ENCODE measurements at regions not wholly inside any gene's neighbourhood (a gene's known extent, or its start where the extent isn't known, plus 50 kb on each side); places are given as distances from the start of the nearest gene placed in this dataset.
A peak's percentile ranks its signal among the peaks of the same experiment; 100 is the strongest.

- no peak for DNase-seq (ENCODE audit: low spot score)
These were observed 1478.3 kb upstream of the CDH6 start for GRCh38 chr5:29715167-29715566.

DNA sequence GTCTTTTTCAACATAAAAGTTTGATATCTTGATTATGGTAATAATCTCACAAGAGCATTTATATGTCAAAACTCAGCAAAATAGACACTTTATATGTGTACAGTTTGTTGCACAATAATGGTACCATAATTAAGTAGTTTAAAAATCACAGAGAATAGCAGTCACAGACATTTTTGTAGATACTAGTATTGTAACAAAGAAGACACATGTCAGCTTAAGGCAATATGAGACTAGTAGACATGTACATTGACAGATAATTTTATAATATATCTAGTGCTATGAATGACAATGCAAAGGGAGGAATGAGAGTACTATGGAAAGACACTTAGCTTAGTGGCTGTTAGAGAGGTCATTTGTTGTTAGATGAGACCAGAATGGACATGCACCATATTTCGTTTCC, 1490.6 kb upstream of the CDH6 start:
- no peak for DNase-seq (ENCODE audit: low spot score)

DNA sequence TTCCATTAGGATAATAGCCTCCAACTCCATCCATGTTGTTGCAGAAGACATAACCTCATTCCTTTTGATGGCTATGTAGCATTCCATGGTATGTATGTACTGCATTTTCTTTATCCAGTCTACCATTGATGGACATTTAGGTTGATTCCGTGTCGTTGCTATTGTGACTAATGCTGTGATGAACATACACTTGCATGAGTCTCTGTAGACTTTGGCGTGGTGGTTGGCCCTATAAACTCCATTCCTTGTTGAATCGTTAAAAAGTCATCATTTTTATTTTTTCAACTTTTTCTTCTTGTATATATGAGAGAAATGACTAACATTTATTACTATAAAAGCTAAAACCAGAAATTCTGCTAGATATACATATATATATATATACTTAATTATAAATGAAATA, 1491.9 kb upstream of the CDH6 start:
- DNase-seq (ENCODE audit: low spot score): no peak

DNA sequence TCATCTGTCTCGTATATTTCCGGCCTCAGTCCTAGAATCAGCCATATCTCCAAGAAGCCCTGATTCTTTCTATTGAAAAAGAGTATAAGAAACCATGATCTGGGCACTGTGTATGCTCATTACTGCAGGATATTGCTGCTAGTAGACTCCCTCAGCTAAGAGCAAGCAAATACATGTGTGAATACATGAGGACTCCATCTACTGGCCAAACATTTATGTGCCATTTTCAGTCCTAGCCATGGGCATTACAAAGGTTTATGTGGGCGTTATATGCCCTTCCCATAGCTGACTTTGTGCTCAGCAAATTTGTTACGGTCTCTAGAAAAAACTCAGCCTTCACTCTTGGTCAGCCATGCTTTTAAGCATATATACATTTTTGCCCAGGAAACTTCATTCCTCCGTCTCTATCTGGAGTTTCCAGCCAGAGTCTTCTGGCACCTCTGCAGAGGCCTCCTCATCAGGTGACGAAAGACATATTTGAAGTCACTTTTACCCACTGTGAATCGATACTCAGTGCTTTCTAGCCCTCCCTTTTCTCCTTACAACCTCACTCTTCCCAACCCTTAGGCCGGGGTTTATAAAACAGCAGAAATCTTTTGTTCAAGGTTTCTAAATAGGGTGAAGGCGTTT, 1495.6 kb upstream of the CDH6 start:
- DNase-seq (ENCODE audit: low spot score): peak; percentile 24

GRCh38 chr5:29697278-29697677, 1496.2 kb upstream of the CDH6 start:
- no peak for DNase-seq (ENCODE audit: low spot score)

GRCh38 chr5:29672678-29673077, 1520.8 kb upstream of the CDH6 start:
- DNase-seq (ENCODE audit: low spot score): no peak

DNA sequence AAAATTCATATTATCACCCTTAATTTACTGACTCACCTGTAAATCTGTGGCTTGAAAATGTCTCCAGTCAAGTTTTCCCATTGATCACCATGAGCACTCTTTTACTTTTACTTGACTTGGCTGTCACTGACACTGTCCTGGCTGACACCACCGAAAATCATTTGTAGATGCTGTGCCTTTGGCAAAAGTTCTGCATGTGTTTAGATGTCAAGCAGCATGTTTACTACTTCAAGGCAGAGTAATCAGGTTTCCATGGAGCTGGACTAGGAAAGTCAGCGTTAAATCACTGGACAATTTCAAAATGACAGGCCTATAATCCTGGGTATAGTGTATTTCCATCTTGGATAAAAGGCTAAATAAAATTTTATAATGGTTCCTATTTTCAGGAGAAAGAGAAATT, 1530.6 kb upstream of the CDH6 start:
- peak; percentile 14 for DNase-seq (ENCODE audit: low spot score)

GRCh38 chr5:29654954-29655353, 1538.5 kb upstream of the CDH6 start:
- peak; percentile 68 for DNase-seq (ENCODE audit: low spot score)

DNA sequence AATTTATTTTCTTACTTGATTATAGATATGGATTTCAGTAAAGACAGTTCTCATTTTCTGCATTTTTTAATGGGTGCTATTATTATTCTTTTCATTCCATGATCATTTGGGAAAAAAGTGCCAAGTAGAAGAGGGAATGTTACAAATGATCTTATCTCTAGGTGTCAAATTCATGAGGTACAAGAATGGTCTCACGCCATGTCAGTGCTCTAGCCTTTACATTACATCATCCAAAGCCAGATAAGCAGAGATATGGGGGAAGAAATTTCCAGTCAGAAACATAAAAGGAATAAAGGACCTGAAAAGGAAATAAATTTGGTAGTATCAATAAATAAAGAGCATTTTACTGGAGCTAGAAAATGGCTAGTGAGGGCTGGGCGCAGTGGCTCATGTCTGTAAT, 1544.2 kb upstream of the CDH6 start:
- no peak for DNase-seq (ENCODE audit: low spot score)

- DNase-seq (ENCODE audit: low spot score): peak; percentile 29
These were observed 1550.9 kb upstream of the CDH6 start for GRCh38 chr5:29642601-29643000.

GRCh38 chr5:29614206-29614605, 1579.3 kb upstream of the CDH6 start:
- DNase-seq (ENCODE audit: low spot score): no peak

DNA sequence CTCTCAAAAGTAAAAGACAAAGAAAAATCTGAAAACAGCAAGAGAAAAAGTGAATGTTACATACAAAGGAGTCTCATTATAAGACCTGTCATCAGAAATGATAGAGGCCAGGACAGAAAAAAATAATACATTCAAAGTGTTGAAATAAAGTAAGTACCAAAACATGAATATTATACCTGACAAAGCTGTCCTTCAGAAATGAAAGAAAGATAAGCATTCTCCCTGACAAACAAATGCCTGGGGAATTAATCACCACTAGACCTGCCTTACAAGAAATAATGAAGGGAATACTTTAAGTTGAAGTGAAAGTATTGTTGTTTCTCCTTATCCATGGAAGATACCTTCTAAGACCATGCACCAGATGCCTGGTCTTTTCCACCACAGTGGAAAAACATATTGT, 1605.2 kb upstream of the CDH6 start:
- DNase-seq (ENCODE audit: low spot score): no peak

DNA sequence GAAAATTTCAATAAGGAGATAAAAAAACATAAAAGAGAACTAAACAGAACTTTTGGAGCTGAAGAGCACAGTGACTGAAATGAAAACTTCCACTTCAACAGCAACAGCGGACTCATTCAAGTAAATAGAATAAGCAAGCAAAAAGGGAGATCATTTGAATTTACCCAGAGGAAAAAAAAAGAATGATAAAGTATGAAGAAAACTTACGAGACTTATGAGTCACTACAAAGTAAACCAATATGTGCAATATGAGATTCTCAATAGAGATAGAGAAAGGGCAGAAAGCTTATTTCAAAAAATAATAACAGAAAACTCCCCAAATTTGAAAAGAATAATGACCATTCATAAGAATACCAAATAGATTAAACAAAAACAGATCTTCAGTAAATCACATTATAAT, 1605.7 kb upstream of the CDH6 start:
- DNase-seq (ENCODE audit: low spot score): no peak

DNA sequence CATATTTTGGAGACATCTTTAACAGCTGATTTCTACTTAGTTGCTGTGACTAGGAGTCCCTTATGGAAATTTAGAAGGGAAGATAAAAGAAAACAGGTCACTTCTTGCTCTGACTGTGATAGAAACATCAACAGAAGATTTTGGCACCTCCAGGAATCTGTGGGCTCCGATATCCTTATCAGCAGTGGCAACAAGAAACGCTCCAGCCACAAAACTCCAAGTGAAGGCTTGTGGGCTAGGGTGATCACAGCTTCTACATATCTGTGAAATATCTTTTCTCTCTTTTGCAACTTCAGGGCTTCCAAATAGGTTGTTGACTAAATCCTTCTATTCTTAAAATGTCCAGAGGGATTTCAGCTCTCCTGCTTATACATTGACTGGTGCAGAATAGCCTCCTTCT, 1625.5 kb upstream of the CDH6 start:
- no peak for DNase-seq (ENCODE audit: low spot score)

GRCh38 chr5:29561564-29561963, 1631.9 kb upstream of the CDH6 start:
- DNase-seq (ENCODE audit: low spot score): no peak

DNA sequence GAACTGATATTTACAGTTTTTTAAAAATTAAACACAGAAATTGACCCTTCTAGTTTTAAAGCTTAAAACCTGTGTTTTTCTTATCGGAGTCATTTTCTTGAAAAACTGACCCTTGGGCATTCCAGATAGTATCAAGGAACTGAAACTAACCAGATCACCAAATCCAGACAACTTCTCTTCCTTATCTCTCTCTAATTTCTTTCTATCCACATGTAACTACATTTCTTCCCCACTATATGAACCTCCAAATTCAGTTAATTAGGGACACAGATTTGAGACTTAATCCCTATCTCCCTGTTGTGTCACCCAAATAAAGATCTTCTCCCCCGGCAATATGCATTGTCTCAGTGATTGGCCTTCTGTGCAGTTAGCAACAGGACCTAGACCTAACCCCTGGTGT, 1643.0 kb upstream of the CDH6 start:
- peak; percentile 98 for DNase-seq (ENCODE audit: low spot score)

GRCh38 chr5:29548262-29548661, 1645.2 kb upstream of the CDH6 start:
- DNase-seq (ENCODE audit: low spot score): no peak

DNA sequence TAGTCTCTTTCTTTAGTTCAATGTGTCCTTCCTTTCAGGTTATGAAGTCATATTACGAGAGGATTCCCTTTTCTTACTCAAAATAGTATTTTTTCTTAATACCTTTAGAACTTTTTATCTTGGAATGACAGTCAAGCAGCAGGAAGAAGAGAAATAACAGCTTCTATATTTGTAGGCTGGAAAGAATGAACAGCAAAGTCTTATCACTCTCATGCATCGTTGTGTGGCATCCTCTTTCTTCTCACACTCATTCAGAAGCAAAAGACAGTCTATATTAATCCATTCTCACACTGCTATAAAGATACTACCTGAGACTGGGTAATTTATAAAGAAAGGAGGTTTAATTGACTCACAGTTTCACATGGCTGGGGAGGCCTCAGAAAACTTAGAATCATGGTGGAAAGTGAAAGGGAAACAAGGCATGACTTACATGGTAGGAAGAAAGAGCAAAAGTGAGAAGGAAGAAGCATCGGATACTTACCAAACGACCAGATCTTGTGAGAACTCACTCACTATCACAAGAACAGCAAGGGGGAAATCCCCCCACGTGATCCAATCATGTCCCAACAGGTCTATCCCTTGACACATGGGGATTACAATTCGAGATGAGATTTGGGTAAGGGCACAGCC, 1646.1 kb upstream of the CDH6 start:
- no peak for DNase-seq (ENCODE audit: low spot score)

DNA sequence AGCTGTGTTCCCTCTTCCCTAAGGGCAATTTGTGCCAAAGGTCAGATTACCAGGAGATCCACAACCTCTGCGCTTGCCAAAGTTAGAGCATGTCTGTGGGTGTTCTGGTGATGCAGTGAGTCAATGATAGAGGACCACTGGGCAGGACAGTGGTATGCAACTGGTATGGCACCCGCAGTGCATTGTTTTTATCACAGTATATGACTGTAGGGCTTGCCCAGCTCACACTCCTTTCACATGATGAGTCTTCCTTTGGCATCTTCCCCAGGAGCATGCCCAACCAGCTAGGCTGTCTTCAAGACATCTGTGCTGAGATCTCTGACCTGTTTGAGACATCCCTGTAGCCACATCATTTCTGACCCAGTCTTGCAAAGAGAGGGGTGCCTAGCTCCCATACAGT, 1650.0 kb upstream of the CDH6 start:
- no peak for DNase-seq (ENCODE audit: low spot score)

DNA sequence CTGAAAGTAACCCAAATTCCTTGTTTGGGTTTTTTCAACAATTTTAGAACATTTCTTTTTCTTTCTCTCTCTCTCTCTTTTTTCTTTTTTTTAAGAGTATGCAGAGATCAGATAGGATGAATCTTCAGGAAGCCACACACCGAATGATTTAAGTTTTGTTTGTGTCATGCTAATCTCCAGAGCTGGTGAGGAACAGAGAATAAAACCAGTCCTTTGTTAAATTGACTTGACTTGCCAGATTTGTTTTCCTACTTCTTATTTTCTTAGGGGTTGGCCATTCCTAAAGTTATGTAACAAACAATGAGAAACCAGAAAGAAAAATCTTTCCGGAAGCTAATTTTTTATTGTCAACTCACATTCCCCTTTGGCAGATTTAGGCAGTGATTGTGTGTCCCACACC, 1669.3 kb upstream of the CDH6 start:
- DNase-seq (ENCODE audit: low spot score): no peak

DNA sequence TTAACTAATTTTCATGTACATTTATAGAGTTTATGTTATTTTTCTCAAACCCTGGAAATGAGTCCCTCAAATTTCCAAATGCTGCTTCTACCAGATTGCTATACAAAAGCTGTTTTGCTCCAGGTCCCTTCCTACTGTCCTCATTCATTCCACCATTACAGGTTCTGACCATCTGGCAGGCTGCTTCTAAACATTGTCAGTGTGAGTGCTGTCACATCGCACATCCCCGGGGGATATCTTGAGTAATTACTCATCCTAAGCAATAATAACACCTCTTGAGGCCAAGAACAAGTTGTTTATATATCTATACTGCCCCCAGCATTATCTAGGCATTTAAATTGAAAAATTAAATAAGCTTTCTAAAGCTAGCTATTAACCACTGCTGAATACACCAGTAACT, 1675.3 kb upstream of the CDH6 start:
- DNase-seq (ENCODE audit: low spot score): peak; percentile 10

GRCh38 chr5:29516224-29516623, 1677.3 kb upstream of the CDH6 start:
- no peak for DNase-seq (ENCODE audit: low spot score)

GRCh38 chr5:29508131-29508530, 1685.4 kb upstream of the CDH6 start:
- DNase-seq (ENCODE audit: low spot score): no peak

- no peak for DNase-seq (ENCODE audit: low spot score)
These were observed 1689.1 kb upstream of the CDH6 start for GRCh38 chr5:29504411-29504810.

All from SK-N-DZ (cell line).